ENCODE measurements at regions not wholly inside any gene's neighbourhood (a gene's known extent, or its start where the extent isn't known, plus 50 kb on each side); places are given as distances from the start of the nearest gene placed in this dataset.

- TF ChIP-seq ZNF462 (CRISPR knock-in tag; IDR thresholded peaks at IDR 0.05) (no peak), ZNF331 (CRISPR knock-in tag; IDR thresholded peaks at IDR 0.05; ENCODE audit: low read depth) (no peak), CREB1 (CRISPR knock-in tag; IDR thresholded peaks at IDR 0.05; ENCODE audit: low read depth) (no peak)
- TF ChIP-seq, protein P1, sequence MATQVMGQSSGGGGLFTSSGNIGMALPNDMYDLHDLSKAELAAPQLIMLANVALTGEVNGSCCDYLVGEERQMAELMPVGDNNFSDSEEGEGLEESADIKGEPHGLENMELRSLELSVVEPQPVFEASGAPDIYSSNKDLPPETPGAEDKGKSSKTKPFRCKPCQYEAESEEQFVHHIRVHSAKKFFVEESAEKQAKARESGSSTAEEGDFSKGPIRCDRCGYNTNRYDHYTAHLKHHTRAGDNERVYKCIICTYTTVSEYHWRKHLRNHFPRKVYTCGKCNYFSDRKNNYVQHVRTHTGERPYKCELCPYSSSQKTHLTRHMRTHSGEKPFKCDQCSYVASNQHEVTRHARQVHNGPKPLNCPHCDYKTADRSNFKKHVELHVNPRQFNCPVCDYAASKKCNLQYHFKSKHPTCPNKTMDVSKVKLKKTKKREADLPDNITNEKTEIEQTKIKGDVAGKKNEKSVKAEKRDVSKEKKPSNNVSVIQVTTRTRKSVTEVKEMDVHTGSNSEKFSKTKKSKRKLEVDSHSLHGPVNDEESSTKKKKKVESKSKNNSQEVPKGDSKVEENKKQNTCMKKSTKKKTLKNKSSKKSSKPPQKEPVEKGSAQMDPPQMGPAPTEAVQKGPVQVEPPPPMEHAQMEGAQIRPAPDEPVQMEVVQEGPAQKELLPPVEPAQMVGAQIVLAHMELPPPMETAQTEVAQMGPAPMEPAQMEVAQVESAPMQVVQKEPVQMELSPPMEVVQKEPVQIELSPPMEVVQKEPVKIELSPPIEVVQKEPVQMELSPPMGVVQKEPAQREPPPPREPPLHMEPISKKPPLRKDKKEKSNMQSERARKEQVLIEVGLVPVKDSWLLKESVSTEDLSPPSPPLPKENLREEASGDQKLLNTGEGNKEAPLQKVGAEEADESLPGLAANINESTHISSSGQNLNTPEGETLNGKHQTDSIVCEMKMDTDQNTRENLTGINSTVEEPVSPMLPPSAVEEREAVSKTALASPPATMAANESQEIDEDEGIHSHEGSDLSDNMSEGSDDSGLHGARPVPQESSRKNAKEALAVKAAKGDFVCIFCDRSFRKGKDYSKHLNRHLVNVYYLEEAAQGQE (IDR thresholded peaks at IDR 0.05; ENCODE audit: unreplicated experiment) = no peak
- TF ChIP-seq, protein P2, sequence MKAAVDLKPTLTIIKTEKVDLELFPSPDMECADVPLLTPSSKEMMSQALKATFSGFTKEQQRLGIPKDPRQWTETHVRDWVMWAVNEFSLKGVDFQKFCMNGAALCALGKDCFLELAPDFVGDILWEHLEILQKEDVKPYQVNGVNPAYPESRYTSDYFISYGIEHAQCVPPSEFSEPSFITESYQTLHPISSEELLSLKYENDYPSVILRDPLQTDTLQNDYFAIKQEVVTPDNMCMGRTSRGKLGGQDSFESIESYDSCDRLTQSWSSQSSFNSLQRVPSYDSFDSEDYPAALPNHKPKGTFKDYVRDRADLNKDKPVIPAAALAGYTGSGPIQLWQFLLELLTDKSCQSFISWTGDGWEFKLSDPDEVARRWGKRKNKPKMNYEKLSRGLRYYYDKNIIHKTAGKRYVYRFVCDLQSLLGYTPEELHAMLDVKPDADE (IDR thresholded peaks at IDR 0.05) = no peak
Observed at GRCh38 chr4:120452001-120452400, 385.4 kb upstream of the MAD2L1 start (continued).
